NB4 (cell line): ENCODE measurements at regions not wholly inside any gene's neighbourhood (a gene's known extent, or its start where the extent isn't known, plus 50 kb on each side); places are given as distances from the start of the nearest gene placed in this dataset.

Experiments used
- DNase-seq: peaks from one replicate; pipeline ENCODE4 v3.0.0; 2010; ENCODE audit warnings: low read depth
- H3K4me3 ChIP-seq: one replicate; pipeline ENCODE4 v1.5.1; 2011; ENCODE audit warnings: mild to moderate bottlenecking, low read depth, low read length, moderate library complexity
- CTCF ChIP-seq: IDR thresholded peaks from one replicate; pipeline ENCODE4 v1.5.1; 2012; ENCODE audit warnings: low read depth, low read length
- MAX ChIP-seq: IDR thresholded peaks from 2 replicates; pipeline ENCODE4 v1.6.1; 2011; ENCODE audit warnings: low read depth, low read length
- MYC ChIP-seq: IDR thresholded peaks from 2 replicates; pipeline ENCODE4 v1.6.1; 2011; ENCODE audit warnings: low read depth, low read length
- POLR2A ChIP-seq: IDR thresholded peaks from 2 replicates; pipeline ENCODE4 v1.6.1; 2011; ENCODE audit warnings: mild to moderate bottlenecking; ENCODE audit not compliant: insufficient read length; ENCODE audit errors: extremely low read depth

- DNase-seq: no peak
- TF ChIP-seq POLR2A (no peak), CTCF (no peak), MAX (no peak), MYC (no peak)
- no peak overlapping the region for H3K4me3 ChIP-seq
These were observed 110.2 kb downstream of the DACT2 start for GRCh38 chr6:168209420-168209819.

GRCh38 chr6:168208854-168209253 lies 110.7 kb downstream of the DACT2 start:
- no peak for DNase-seq
- H3K4me3 ChIP-seq: no peak overlapping the region
- TF ChIP-seq MYC (no peak), POLR2A (no peak), MAX (no peak), CTCF (no peak)

GRCh38 chr6:168208402-168208801 lies 111.2 kb downstream of the DACT2 start:
- TF ChIP-seq CTCF (no peak), MYC (no peak), POLR2A (no peak), MAX (no peak)
- no peak overlapping the region for H3K4me3 ChIP-seq
- DNase-seq: no peak

GRCh38 chr6:168207421-168208175 lies 112.0 kb downstream of the DACT2 start:
- DNase-seq: no peak
- no peak overlapping the region for H3K4me3 ChIP-seq
- no peak for TF ChIP-seq POLR2A
- no peak for TF ChIP-seq CTCF
- no peak for TF ChIP-seq MYC
- no peak for TF ChIP-seq MAX

- no peak for DNase-seq
- TF ChIP-seq MAX: no peak
- TF ChIP-seq MYC: no peak
- TF ChIP-seq POLR2A: no peak
- no peak for TF ChIP-seq CTCF
- no peak overlapping the region for H3K4me3 ChIP-seq
These were observed 112.8 kb downstream of the DACT2 start for GRCh38 chr6:168206661-168207274.

- TF ChIP-seq MYC (no peak), CTCF (no peak), POLR2A (no peak), MAX (no peak)
- DNase-seq: no peak
- H3K4me3 ChIP-seq: no peak overlapping the region
These were observed 113.4 kb downstream of the DACT2 start for GRCh38 chr6:168206186-168206585.
